ENCODE measurements at regions not wholly inside any gene's neighbourhood (a gene's known extent, or its start where the extent isn't known, plus 50 kb on each side); places are given as distances from the start of the nearest gene placed in this dataset.

DNA sequence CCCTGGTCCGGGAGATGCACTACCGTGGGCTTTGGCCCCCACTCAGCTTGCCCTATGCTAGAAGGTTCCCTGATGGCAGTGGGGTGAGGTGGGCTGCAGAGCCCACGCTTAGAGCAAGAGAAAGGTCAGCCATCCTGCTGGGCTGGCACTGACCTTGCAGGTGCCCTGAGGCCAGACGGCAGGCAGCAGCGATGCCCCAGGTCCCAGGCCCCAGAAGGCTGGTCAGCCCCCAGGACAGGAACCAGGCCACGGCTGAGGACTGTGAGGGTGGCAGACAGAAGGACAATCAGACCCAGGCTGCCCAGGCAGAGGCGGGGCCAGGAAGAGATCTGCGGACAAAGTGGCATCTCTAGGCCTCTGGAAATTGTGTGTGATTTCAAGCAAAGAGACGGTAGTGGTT lies 231.7 kb downstream of the CTTN start:
- Mint-ChIP-seq H3K4me1 (peaks cover 17% of the 10 kb centered on the region), H3K36me3 (ENCODE audit: low read depth) (no peaks in the 10 kb centered on the region), H3K27ac (no peak overlapping the region), H3K4me3 (no peak overlapping the region), H3K9me3 (peaks cover 2% of the 10 kb centered on the region), H3K27me3 (ENCODE audit: low read depth) (peaks cover 15% of the 10 kb centered on the region)
- TF ChIP-seq, protein P1, sequence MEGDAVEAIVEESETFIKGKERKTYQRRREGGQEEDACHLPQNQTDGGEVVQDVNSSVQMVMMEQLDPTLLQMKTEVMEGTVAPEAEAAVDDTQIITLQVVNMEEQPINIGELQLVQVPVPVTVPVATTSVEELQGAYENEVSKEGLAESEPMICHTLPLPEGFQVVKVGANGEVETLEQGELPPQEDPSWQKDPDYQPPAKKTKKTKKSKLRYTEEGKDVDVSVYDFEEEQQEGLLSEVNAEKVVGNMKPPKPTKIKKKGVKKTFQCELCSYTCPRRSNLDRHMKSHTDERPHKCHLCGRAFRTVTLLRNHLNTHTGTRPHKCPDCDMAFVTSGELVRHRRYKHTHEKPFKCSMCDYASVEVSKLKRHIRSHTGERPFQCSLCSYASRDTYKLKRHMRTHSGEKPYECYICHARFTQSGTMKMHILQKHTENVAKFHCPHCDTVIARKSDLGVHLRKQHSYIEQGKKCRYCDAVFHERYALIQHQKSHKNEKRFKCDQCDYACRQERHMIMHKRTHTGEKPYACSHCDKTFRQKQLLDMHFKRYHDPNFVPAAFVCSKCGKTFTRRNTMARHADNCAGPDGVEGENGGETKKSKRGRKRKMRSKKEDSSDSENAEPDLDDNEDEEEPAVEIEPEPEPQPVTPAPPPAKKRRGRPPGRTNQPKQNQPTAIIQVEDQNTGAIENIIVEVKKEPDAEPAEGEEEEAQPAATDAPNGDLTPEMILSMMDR (IDR thresholded peaks at IDR 0.05; ENCODE audit: unreplicated experiment in 3 of 3): no peak

GRCh38 chr11:70630816-70631623 lies 232.7 kb downstream of the CTTN start:
- H3K9me3 Mint-ChIP-seq: peaks cover 2% of the 10 kb centered on the region
- H3K36me3 Mint-ChIP-seq (ENCODE audit: low read depth): no peaks in the 10 kb centered on the region
- H3K4me1 Mint-ChIP-seq: peaks cover 11% of the 10 kb centered on the region
- no peak overlapping the region for H3K27ac Mint-ChIP-seq
- H3K27me3 Mint-ChIP-seq (ENCODE audit: low read depth): peaks cover 12% of the 10 kb centered on the region
- TF ChIP-seq, protein P1 (IDR thresholded peaks at IDR 0.05; ENCODE audit: unreplicated experiment in 3 of 3): no peak
- no peak overlapping the region for H3K4me3 Mint-ChIP-seq

DNA sequence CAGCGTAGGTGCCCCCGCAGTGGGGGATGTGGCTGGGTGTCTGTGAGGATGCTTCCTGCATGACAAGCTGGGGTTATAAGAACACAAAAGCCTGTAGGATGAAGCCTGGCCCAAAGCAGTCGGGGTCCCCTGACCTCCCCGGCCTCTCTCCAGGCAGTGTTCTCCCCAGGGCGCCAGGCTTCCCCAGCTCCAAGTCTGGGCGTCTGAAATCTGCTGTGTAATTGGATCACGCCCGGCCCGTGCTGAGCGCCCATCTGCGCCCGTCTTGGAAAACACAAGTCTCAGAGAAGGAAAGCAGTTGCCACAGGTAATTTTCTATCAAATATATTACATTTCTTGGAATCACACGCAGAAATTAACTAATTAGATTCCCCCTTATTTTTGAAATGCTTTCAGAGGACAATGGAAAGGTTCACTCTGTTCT lies 233.3 kb downstream of the CTTN start:
- Mint-ChIP-seq H3K36me3 (ENCODE audit: low read depth) (no peaks in the 10 kb centered on the region), H3K9me3 (peaks cover 2% of the 10 kb centered on the region), H3K4me3 (no peak overlapping the region), H3K4me1 (peaks cover 6% of the 10 kb centered on the region), H3K27me3 (ENCODE audit: low read depth) (peaks cover 12% of the 10 kb centered on the region), H3K27ac (no peak overlapping the region)
- TF ChIP-seq, protein P1 (IDR thresholded peaks at IDR 0.05; ENCODE audit: unreplicated experiment in 3 of 3): no peak

- TF ChIP-seq, protein P1 (IDR thresholded peaks at IDR 0.05; ENCODE audit: unreplicated experiment in 3 of 3): no peak
- Mint-ChIP-seq H3K27me3 (ENCODE audit: low read depth) (peaks cover 16% of the 10 kb centered on the region), H3K4me1 (peaks cover 5% of the 10 kb centered on the region)
These were observed 235.3 kb downstream of the CTTN start for GRCh38 chr11:70633610-70634009.

DNA sequence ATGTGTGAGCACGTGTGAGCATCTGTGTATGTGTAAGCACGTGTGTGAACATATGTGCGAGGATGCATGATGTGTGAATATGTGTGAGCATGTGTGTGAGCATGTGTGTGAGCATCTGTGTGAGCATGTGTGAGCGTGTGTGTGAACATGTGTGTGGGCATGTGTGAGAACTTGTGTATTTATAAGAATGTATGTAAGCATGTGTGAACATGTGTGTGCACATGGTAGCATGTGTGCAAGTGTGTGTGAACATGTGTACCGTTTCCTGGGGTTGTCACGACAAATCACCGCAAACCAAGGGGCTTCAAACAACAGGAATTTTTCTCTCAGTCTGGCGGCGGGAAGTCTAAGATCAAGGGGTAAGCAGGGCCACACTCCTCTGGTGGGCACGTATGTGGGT lies 238.3 kb downstream of the CTTN start:
- Mint-ChIP-seq H3K36me3 (ENCODE audit: low read depth) (no peaks in the 10 kb centered on the region), H3K4me1 (no peaks in the 10 kb centered on the region), H3K4me3 (no peak overlapping the region), H3K27ac (no peak overlapping the region), H3K27me3 (ENCODE audit: low read depth) (peaks cover 15% of the 10 kb centered on the region), H3K9me3 (no peaks in the 10 kb centered on the region)
- TF ChIP-seq, protein P1 (IDR thresholded peaks at IDR 0.05; ENCODE audit: unreplicated experiment in 3 of 3): no peak

More at GRCh38 chr11:70633610-70634009, 235.3 kb downstream of the CTTN start:
- Mint-ChIP-seq H3K9me3 (peaks cover 2% of the 10 kb centered on the region), H3K36me3 (ENCODE audit: low read depth) (no peaks in the 10 kb centered on the region), H3K27ac (no peak overlapping the region), H3K4me3 (no peak overlapping the region)

Data from nephron (organoid).